ENCODE measurements at regions not wholly inside any gene's neighbourhood (a gene's known extent, or its start where the extent isn't known, plus 50 kb on each side); places are given as distances from the start of the nearest gene placed in this dataset.

DNA sequence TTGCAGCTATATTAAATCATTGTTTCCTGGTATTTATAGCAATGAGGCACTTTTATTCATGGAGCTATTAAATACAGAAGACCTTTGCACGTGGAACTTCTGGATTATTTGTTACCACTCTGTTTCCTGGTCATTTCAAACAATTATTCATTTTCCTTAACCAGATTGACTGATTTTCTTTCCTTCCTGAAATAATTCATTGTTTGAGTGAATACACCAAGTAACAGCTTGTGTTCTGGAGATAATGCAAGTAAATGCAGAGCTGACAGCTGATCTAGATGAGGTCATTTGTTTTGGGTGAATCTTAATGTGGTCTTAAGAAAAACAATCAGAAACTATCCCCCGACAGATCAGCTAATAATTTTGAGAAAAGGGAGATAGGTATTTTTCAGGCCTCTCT is 497.7 kb downstream of the KIF20B start:
- Histone ChIP-seq H3K36me3 (replicated peaks; ENCODE audit: insufficient read depth, low read length) (no peaks in the 10 kb centered on the region), H2AFZ (ENCODE audit: low read length) (no peak overlapping the region), H3K4me1 (ENCODE audit: low read length) (no peaks in the 10 kb centered on the region), H3K4me2 (ENCODE audit: low read depth, low read length) (no peak overlapping the region), H3K4me3 (ENCODE audit: low read length) (no peak overlapping the region), H3K27ac (ENCODE audit: low read length) (no peak overlapping the region), H3K27me3 (replicated peaks; ENCODE audit: insufficient read depth, low read length) (no peaks in the 10 kb centered on the region), H3K9ac (ENCODE audit: low read length) (no peak overlapping the region), H3F3A (ENCODE audit: insufficient read depth, low read length) (no peaks in the 10 kb centered on the region), H3K9me3 (replicated peaks; ENCODE audit: insufficient read depth, low read length) (no peaks in the 10 kb centered on the region), H3K79me2 (ENCODE audit: low read length) (no peaks in the 10 kb centered on the region), H3K9me2 (replicated peaks; ENCODE audit: insufficient read depth, low read length) (no peaks in the 10 kb centered on the region), H4K20me1 (ENCODE audit: insufficient read depth, low read length) (no peaks in the 10 kb centered on the region)
- TF ChIP-seq EZH2 (optimal IDR thresholded peaks at IDR 0.05; ENCODE audit: low read depth, low read length) (no peak), EZH2phosphoT487 (IDR thresholded peaks at IDR 0.05; ENCODE audit: low read length) (no peak)
- TF ChIP-seq, protein P1, sequence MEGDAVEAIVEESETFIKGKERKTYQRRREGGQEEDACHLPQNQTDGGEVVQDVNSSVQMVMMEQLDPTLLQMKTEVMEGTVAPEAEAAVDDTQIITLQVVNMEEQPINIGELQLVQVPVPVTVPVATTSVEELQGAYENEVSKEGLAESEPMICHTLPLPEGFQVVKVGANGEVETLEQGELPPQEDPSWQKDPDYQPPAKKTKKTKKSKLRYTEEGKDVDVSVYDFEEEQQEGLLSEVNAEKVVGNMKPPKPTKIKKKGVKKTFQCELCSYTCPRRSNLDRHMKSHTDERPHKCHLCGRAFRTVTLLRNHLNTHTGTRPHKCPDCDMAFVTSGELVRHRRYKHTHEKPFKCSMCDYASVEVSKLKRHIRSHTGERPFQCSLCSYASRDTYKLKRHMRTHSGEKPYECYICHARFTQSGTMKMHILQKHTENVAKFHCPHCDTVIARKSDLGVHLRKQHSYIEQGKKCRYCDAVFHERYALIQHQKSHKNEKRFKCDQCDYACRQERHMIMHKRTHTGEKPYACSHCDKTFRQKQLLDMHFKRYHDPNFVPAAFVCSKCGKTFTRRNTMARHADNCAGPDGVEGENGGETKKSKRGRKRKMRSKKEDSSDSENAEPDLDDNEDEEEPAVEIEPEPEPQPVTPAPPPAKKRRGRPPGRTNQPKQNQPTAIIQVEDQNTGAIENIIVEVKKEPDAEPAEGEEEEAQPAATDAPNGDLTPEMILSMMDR (IDR thresholded peaks at IDR 0.05; ENCODE audit: low read length), result no peak
- no peak for DNase-seq

DNA sequence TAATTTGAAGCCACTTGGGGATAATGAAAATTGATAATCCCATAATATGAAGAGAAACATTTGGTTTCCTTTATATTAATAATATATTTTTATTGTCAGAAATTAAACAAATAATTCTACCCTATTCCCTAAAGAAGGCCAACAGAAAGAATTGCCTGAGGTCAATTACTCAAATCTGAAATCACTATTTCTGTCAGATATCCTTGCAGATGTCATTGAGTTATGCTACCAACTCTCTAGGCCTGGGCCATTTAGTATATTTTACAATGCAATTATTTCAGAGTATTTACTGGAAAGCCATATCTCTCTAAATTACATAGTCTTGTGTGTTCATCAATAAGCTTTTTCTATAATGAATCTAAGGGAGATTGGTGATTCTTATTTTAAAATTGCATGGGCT is 498.1 kb downstream of the KIF20B start:
- no peak overlapping the region for H3K27ac ChIP-seq (ENCODE audit: low read length)
- no peak overlapping the region for H3K4me3 ChIP-seq (ENCODE audit: low read length)
- no peak for DNase-seq
- H3K9ac ChIP-seq (ENCODE audit: low read length), result no peak overlapping the region
- H3F3A ChIP-seq (ENCODE audit: insufficient read depth, low read length), result no peaks in the 10 kb centered on the region
- H3K36me3 ChIP-seq (replicated peaks; ENCODE audit: insufficient read depth, low read length), result no peaks in the 10 kb centered on the region
- no peak overlapping the region for H2AFZ ChIP-seq (ENCODE audit: low read length)
- H3K4me1 ChIP-seq (ENCODE audit: low read length), result no peaks in the 10 kb centered on the region
- no peaks in the 10 kb centered on the region for H3K27me3 ChIP-seq (replicated peaks; ENCODE audit: insufficient read depth, low read length)
- no peaks in the 10 kb centered on the region for H3K79me2 ChIP-seq (ENCODE audit: low read length)
- H4K20me1 ChIP-seq (ENCODE audit: insufficient read depth, low read length), result no peaks in the 10 kb centered on the region
- H3K9me2 ChIP-seq (replicated peaks; ENCODE audit: insufficient read depth, low read length), result no peaks in the 10 kb centered on the region
- H3K9me3 ChIP-seq (replicated peaks; ENCODE audit: insufficient read depth, low read length), result no peaks in the 10 kb centered on the region
- H3K4me2 ChIP-seq (ENCODE audit: low read depth, low read length), result no peak overlapping the region
- no peak for TF ChIP-seq EZH2 (optimal IDR thresholded peaks at IDR 0.05; ENCODE audit: low read depth, low read length)
- TF ChIP-seq, protein P1 (IDR thresholded peaks at IDR 0.05; ENCODE audit: low read length), result no peak
- TF ChIP-seq EZH2phosphoT487 (IDR thresholded peaks at IDR 0.05; ENCODE audit: low read length), result no peak

DNA sequence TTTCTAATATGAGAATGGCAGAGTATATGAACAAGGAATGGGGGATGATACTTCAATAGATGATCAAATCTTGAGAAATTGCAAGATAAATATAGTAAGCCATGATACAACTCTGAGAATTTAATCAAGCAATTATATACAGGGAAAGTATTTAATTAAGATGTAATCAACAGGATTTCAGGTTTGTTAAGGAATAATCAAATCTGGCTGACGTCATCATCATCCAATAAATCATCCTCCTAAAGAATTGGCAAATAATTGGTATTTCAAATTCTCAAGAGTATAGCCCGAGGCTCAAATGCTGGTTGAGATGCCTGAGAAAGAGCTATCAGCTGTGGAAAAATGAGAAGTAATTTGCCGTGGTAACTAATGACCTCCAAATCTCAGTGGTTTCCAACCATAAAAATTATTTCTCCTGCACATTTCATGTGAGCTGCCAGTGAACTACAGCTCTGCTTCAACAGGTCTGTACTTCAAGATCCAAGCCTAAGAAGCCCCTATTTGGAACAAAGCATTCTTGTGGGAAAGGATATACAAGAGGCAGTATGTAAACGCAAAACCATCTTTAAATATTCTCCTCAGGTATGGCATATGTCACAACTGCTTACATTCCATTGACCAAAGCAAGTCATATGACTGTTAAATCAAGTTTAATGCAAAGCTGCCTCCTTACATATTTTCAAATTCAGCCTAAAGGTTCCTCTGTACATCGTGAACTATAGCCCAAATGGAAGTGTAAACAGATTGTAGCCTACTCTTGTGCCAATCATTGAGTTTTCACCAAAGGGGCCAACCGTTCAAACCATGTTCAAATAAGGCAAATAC is 503.0 kb downstream of the KIF20B start:
- H3K9me2 ChIP-seq (replicated peaks; ENCODE audit: insufficient read depth, low read length), result no peaks in the 10 kb centered on the region
- no peaks in the 10 kb centered on the region for H3F3A ChIP-seq (ENCODE audit: insufficient read depth, low read length)
- H3K36me3 ChIP-seq (replicated peaks; ENCODE audit: insufficient read depth, low read length), result no peaks in the 10 kb centered on the region
- H3K9ac ChIP-seq (ENCODE audit: low read length), result no peak overlapping the region
- H3K4me3 ChIP-seq (ENCODE audit: low read length), result no peak overlapping the region
- no peaks in the 10 kb centered on the region for H3K9me3 ChIP-seq (replicated peaks; ENCODE audit: insufficient read depth, low read length)
- DNase-seq, result no peak
- H3K27ac ChIP-seq (ENCODE audit: low read length), result no peak overlapping the region
- no peaks in the 10 kb centered on the region for H3K4me1 ChIP-seq (ENCODE audit: low read length)
- no peak overlapping the region for H2AFZ ChIP-seq (ENCODE audit: low read length)
- H3K79me2 ChIP-seq (ENCODE audit: low read length), result no peaks in the 10 kb centered on the region
- no peak overlapping the region for H3K4me2 ChIP-seq (ENCODE audit: low read depth, low read length)
- TF ChIP-seq EZH2phosphoT487 (IDR thresholded peaks at IDR 0.05; ENCODE audit: low read length), result no peak
- TF ChIP-seq, protein P1 (IDR thresholded peaks at IDR 0.05; ENCODE audit: low read length), result no peak
- no peak for TF ChIP-seq EZH2 (optimal IDR thresholded peaks at IDR 0.05; ENCODE audit: low read depth, low read length)
- no peaks in the 10 kb centered on the region for H3K27me3 ChIP-seq (replicated peaks; ENCODE audit: insufficient read depth, low read length)
- H4K20me1 ChIP-seq (ENCODE audit: insufficient read depth, low read length), result no peaks in the 10 kb centered on the region

Measured in MM.1S (cell line).